Bronchial epithelial cell (primary cell): ENCODE measurements at regions not wholly inside any gene's neighbourhood (a gene's known extent, or its start where the extent isn't known, plus 50 kb on each side); places are given as distances from the start of the nearest gene placed in this dataset.

Experiments
- DNase-seq: peaks from one replicate; pipeline ENCODE4 v3.0.0-alpha.2; 2010; ENCODE audit warnings: low read depth
- FAIRE-seq: peaks from 2 replicates; lab custom pipeline; 2011; peaks lifted over from hg19 to GRCh38; lab: Jason Lieb, UNC
- H3K27me3 ChIP-seq: 2 replicates; pipeline ENCODE4 v1.5.1; 2011; ENCODE audit warnings: low read length; ENCODE audit not compliant: control insufficient read depth, insufficient read depth
- H3K36me3 ChIP-seq: 2 replicates; pipeline ENCODE4 v1.5.1; 2011; ENCODE audit warnings: low read length; ENCODE audit not compliant: control insufficient read depth, insufficient read depth
- H3K4me3 ChIP-seq: 2 replicates; pipeline ENCODE4 v1.5.1; 2011; ENCODE audit warnings: mild to moderate bottlenecking, low read depth, low read length, control low read depth
- TF ChIP-seq, protein P1 (sequence below): IDR thresholded peaks from 2 replicates; pipeline ENCODE4 v1.5.1; 2011; ENCODE audit warnings: mild to moderate bottlenecking, moderate library complexity, low read length, control low read depth, inconsistent platforms; ENCODE audit not compliant: insufficient read depth, severe bottlenecking

DNA sequence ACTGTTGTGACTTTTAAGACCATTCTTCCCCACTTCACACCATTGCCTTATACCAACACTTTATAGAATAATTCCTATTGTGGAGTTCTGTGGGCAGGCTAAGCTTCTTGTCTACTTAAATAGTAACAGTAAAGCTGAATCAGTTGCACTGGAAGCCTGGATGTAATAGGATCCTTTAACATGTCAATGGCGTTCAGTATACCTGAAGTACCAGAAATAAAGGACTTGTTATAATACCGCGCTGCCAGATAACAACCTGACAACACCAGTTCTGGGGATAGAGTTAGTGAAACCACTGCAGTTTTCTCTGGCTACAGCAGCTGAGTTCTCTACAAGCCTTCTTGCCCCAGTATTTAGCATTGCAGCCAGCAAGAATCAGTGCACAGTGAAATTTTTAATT, 52.0 kb upstream of the TNFRSF19 start:
- TF ChIP-seq, protein P1, sequence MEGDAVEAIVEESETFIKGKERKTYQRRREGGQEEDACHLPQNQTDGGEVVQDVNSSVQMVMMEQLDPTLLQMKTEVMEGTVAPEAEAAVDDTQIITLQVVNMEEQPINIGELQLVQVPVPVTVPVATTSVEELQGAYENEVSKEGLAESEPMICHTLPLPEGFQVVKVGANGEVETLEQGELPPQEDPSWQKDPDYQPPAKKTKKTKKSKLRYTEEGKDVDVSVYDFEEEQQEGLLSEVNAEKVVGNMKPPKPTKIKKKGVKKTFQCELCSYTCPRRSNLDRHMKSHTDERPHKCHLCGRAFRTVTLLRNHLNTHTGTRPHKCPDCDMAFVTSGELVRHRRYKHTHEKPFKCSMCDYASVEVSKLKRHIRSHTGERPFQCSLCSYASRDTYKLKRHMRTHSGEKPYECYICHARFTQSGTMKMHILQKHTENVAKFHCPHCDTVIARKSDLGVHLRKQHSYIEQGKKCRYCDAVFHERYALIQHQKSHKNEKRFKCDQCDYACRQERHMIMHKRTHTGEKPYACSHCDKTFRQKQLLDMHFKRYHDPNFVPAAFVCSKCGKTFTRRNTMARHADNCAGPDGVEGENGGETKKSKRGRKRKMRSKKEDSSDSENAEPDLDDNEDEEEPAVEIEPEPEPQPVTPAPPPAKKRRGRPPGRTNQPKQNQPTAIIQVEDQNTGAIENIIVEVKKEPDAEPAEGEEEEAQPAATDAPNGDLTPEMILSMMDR, result no peak
- H3K4me3 ChIP-seq, result no peak overlapping the region
- FAIRE-seq, result no peak

More for the DNA sequence above, 52.0 kb upstream of the TNFRSF19 start:
- no peak for DNase-seq
- Histone ChIP-seq H3K36me3 (no peaks in the 10 kb centered on the region), H3K27me3 (no peaks in the 10 kb centered on the region)
